WTC11 (cell line): ENCODE measurements at regions not wholly inside any gene's neighbourhood (a gene's known extent, or its start where the extent isn't known, plus 50 kb on each side); places are given as distances from the start of the nearest gene placed in this dataset.

Experiments
- ATAC-seq: fragments of 200-7000 bp; cut with Tn5 transposase; 2 replicates; pipeline ENCODE4 v1.10.0; 2021; ENCODE audit warnings: mild to moderate bottlenecking, moderate library complexity
- CTCF ChIA-PET: fragments of 300-600 bp; sonication (Branson Sonifier 250); formaldehyde crosslinking; loops from one replicate; lab custom pipeline; 2021; ENCODE audit warnings: antibody characterized with exemption; lab: Charles Lee
- POLR2A ChIA-PET: fragments of 350-600 bp; sonication (Branson Sonifier 250); formaldehyde crosslinking; loops from one replicate; lab custom pipeline; 2021; ENCODE audit warnings: antibody characterized with exemption; lab: Charles Lee
- DNase-seq: peaks from one replicate; pipeline ENCODE4 v3.0.0; 2021; ENCODE audit warnings: low spot score
- H3K27ac Mint-ChIP-seq: 2 replicates; pipeline ENCODE4 v1.8.0; 2021; ENCODE audit warnings: mixed read lengths
- H3K27me3 Mint-ChIP-seq: 2 replicates; pipeline ENCODE4 v1.8.0; 2021; ENCODE audit warnings: low read depth, mild to moderate bottlenecking, moderate library complexity, mixed read lengths
- H3K36me3 Mint-ChIP-seq: 2 replicates; pipeline ENCODE4 v1.8.0; 2021; ENCODE audit warnings: mixed read lengths
- H3K4me1 Mint-ChIP-seq: 2 replicates; pipeline ENCODE4 v1.8.0; 2022; ENCODE audit warnings: mixed read lengths
- H3K4me3 Mint-ChIP-seq: 2 replicates; pipeline ENCODE4 v1.8.0; 2021; ENCODE audit warnings: mild to moderate bottlenecking, moderate library complexity, mixed read lengths
- H3K9me3 Mint-ChIP-seq: 2 replicates; pipeline ENCODE4 v1.8.0; 2021; ENCODE audit warnings: mixed read lengths
- AFF4 ChIP-seq: sonication (generic); formaldehyde crosslinking; IDR thresholded peaks from 2 replicates; pipeline ENCODE4 v1.8.1; 2023; ENCODE audit warnings: mild to moderate bottlenecking, missing genetic modification reagents, borderline replicate concordance
- E2F4 ChIP-seq: sonication (generic); formaldehyde crosslinking; IDR thresholded peaks from 2 replicates; pipeline ENCODE4 v1.8.1; 2022; ENCODE audit warnings: low read depth, mild to moderate bottlenecking, moderate library complexity, missing genetic modification reagents, borderline replicate concordance
- GTF2I ChIP-seq: fragments of 250-450 bp; sonication (Bioruptor Pico); conservative IDR thresholded peaks from 2 replicates; pipeline ENCODE4 v1.4.0; 2021; ENCODE audit warnings: mild to moderate bottlenecking
- KAT7 ChIP-seq: sonication (generic); formaldehyde crosslinking; IDR thresholded peaks from 2 replicates; pipeline ENCODE4 v1.8.1; 2023; ENCODE audit warnings: missing genetic modification reagents, mild to moderate bottlenecking, borderline replicate concordance
- MAX ChIP-seq: sonication (generic); formaldehyde crosslinking; IDR thresholded peaks from 2 replicates; pipeline ENCODE4 v1.8.0; 2022; ENCODE audit warnings: mild to moderate bottlenecking, missing genetic modification reagents
- RELA ChIP-seq: sonication (generic); formaldehyde crosslinking; IDR thresholded peaks from 2 replicates; pipeline ENCODE4 v1.8.1; 2022; ENCODE audit warnings: missing genetic modification reagents, mild to moderate bottlenecking, borderline replicate concordance
- ZNF138 ChIP-seq: sonication (generic); formaldehyde crosslinking; conservative IDR thresholded peaks from 2 replicates; pipeline ENCODE4 v1.8.1; 2022; ENCODE audit warnings: mild to moderate bottlenecking, moderate library complexity, missing genetic modification reagents
- ZNF281 ChIP-seq: sonication (generic); formaldehyde crosslinking; IDR thresholded peaks from 2 replicates; pipeline ENCODE4 v1.8.0; 2023; ENCODE audit warnings: mild to moderate bottlenecking, missing genetic modification reagents
- ZNF532 ChIP-seq: fragments of 250-450 bp; sonication (Bioruptor Pico); IDR thresholded peaks from 2 replicates; pipeline ENCODE4 v1.9.0; 2021; ENCODE audit warnings: mild to moderate bottlenecking, borderline replicate concordance
- TF ChIP-seq, protein P1 (sequence below): fragments of 250-450 bp; sonication (Bioruptor Pico); IDR thresholded peaks from 2 replicates; pipeline ENCODE4 v1.8.0; 2021; ENCODE audit warnings: mild to moderate bottlenecking
- TF ChIP-seq, protein P2 (sequence below): sonication (generic); formaldehyde crosslinking; IDR thresholded peaks from 2 replicates; pipeline ENCODE4 v1.8.1; 2023; ENCODE audit warnings: mild to moderate bottlenecking, missing genetic modification reagents
- TF ChIP-seq, protein P3 (sequence below): sonication (generic); formaldehyde crosslinking; conservative IDR thresholded peaks from 2 replicates; pipeline ENCODE4 v1.8.1; 2023; ENCODE audit warnings: mild to moderate bottlenecking, low read depth, missing genetic modification reagents, moderate library complexity

DNA sequence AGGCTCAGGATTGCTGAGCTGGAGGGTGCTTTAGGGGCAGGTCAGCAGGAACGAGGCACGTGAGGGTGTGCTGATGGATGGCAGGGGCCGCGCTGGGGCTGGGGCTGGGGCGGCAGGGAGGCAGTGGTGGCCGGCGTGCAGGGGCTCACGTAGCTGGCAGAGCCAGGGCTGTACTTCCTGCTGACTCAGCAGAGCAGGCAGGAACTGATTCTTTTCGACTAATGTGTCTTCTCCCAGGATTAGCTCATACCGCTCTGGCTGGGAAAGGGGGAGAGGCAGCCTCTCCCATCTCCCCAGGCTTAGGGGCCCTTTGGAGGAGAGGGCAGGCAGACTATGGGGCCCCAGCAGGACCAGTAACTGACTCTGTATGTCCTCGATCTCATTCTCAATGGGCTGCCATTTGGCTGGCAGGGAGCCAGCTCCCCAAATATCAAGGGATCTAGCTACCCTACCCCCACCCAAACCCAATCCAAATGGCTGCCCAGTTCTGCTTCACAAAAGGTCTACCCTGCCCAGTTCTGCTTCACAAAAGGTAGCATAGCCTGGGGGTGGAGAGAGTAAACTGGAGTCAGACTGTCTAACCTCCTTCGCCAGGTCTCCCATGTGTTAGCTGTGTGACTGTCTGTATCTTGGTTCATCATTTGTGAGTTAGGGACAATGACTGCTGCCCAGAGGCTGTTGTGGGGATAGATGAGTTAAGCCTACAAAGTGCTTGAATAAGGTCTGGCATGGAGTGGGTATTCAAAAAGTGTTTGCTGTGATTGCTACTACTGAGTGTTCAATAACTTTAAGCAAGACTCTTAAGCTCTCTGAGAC, 100.1 kb upstream of the SLC2A1 start:
- ChIA-PET CTCF (interaction anchor here (0.5 to 5.4 kb wide), 5 partner anchors 15 to 1731 kb away, joined by 3 to 49 read pairs (median 5); partner anchors contain the start of gene ZNF691), POLR2A (interaction anchor here (1.0 to 1.3 kb wide), 2 partner anchors 91 to 292 kb away, joined by 4 read pairs; partner anchors contain the start of genes C1orf50 and P3H1)
- DNase-seq (peak; percentile 31), ATAC-seq (peak; percentile 69)
- TF ChIP-seq MAX (CRISPR knock-in tag) (0 out of 2 replicates have a peak, but pooled peaks have one; percentile 24), E2F4 (no peak)
- peaks cover 41% of the 10 kb centered on the region for H3K4me1 Mint-ChIP-seq
- H3K4me3 Mint-ChIP-seq = no peak overlapping the region
- H3K36me3 Mint-ChIP-seq = no peaks in the 10 kb centered on the region
- no peaks in the 10 kb centered on the region; the same call in 1 of the 2 replicates for H3K27me3 Mint-ChIP-seq
- H3K9me3 Mint-ChIP-seq = no peaks in the 10 kb centered on the region
- H3K27ac Mint-ChIP-seq = no peak overlapping the region; the same call in 1 of the 2 replicates

GRCh38 chr1:43058056-43058455, 99.4 kb upstream of the SLC2A1 start:
- no peaks in the 10 kb centered on the region; the same call in 1 of the 2 replicates for H3K27me3 Mint-ChIP-seq
- no peaks in the 10 kb centered on the region for H3K36me3 Mint-ChIP-seq
- H3K4me3 Mint-ChIP-seq = no peak overlapping the region
- ATAC-seq (no peak), DNase-seq (no peak)
- H3K27ac Mint-ChIP-seq = no peak overlapping the region
- peaks cover 41% of the 10 kb centered on the region for H3K4me1 Mint-ChIP-seq
- CTCF ChIA-PET = interaction anchor here (1.1 to 5.4 kb wide), 4 partner anchors 16 to 212 kb away, joined by 4 to 49 read pairs (median 6); partner anchors contain the start of gene ZNF691
- POLR2A ChIA-PET = interaction anchor here (1.0 to 1.3 kb wide), 2 partner anchors 91 to 291 kb away, joined by 4 read pairs; partner anchors contain the start of genes C1orf50 and P3H1
- no peaks in the 10 kb centered on the region for H3K9me3 Mint-ChIP-seq
- TF ChIP-seq ZNF281 (CRISPR knock-in tag) (no peak), GTF2I (CRISPR knock-in tag) (no peak), ZNF138 (no peak), ZNF532 (no peak), AFF4 (no peak), RELA (CRISPR knock-in tag) (no peak), KAT7 (CRISPR knock-in tag) (no peak)
- TF ChIP-seq, protein P1, sequence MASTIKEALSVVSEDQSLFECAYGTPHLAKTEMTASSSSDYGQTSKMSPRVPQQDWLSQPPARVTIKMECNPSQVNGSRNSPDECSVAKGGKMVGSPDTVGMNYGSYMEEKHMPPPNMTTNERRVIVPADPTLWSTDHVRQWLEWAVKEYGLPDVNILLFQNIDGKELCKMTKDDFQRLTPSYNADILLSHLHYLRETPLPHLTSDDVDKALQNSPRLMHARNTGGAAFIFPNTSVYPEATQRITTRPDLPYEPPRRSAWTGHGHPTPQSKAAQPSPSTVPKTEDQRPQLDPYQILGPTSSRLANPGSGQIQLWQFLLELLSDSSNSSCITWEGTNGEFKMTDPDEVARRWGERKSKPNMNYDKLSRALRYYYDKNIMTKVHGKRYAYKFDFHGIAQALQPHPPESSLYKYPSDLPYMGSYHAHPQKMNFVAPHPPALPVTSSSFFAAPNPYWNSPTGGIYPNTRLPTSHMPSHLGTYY (CRISPR knock-in tag) = no peak
- TF ChIP-seq, protein P2, sequence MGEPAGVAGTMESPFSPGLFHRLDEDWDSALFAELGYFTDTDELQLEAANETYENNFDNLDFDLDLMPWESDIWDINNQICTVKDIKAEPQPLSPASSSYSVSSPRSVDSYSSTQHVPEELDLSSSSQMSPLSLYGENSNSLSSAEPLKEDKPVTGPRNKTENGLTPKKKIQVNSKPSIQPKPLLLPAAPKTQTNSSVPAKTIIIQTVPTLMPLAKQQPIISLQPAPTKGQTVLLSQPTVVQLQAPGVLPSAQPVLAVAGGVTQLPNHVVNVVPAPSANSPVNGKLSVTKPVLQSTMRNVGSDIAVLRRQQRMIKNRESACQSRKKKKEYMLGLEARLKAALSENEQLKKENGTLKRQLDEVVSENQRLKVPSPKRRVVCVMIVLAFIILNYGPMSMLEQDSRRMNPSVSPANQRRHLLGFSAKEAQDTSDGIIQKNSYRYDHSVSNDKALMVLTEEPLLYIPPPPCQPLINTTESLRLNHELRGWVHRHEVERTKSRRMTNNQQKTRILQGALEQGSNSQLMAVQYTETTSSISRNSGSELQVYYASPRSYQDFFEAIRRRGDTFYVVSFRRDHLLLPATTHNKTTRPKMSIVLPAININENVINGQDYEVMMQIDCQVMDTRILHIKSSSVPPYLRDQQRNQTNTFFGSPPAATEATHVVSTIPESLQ (CRISPR knock-in tag) = no peak
- TF ChIP-seq, protein P3, sequence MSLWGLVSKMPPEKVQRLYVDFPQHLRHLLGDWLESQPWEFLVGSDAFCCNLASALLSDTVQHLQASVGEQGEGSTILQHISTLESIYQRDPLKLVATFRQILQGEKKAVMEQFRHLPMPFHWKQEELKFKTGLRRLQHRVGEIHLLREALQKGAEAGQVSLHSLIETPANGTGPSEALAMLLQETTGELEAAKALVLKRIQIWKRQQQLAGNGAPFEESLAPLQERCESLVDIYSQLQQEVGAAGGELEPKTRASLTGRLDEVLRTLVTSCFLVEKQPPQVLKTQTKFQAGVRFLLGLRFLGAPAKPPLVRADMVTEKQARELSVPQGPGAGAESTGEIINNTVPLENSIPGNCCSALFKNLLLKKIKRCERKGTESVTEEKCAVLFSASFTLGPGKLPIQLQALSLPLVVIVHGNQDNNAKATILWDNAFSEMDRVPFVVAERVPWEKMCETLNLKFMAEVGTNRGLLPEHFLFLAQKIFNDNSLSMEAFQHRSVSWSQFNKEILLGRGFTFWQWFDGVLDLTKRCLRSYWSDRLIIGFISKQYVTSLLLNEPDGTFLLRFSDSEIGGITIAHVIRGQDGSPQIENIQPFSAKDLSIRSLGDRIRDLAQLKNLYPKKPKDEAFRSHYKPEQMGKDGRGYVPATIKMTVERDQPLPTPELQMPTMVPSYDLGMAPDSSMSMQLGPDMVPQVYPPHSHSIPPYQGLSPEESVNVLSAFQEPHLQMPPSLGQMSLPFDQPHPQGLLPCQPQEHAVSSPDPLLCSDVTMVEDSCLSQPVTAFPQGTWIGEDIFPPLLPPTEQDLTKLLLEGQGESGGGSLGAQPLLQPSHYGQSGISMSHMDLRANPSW (CRISPR knock-in tag) = no peak
